Aorta (tissue), 5 donors: ENCODE measurements at regions not wholly inside any gene's neighbourhood (a gene's known extent, or its start where the extent isn't known, plus 50 kb on each side); places are given as distances from the start of the nearest gene placed in this dataset.
"Not testable (repeated sequence)": the region's sequence is repeated elsewhere in the genome, so short reads cannot be mapped to it uniquely, and the experiment has no call there.

Experiments used
- ATAC-seq: fragments of 200-7000 bp; cut with Tn5 transposase; one replicate; pipeline ENCODE4 v1.9.1; 2022; ENCODE audit warnings: moderate library complexity; ENCODE audit not compliant: low FRiP score
- DNase-seq, 2 donors: peaks; one replicate each; pipeline ENCODE4 v3.0.0-alpha.2; 2020
- H3K27ac ChIP-seq, 2 donors: one replicate each; pipeline ENCODE4 v1.5.1; 2013; ENCODE audit warnings: low read length in 2 of 2, mild to moderate bottlenecking in 2 of 2, moderate library complexity in 2 of 2, control low read depth in 1 of 2, inconsistent platforms in 1 of 2, low read depth in 1 of 2
- H3K27me3 ChIP-seq, 2 donors: one replicate each; pipeline ENCODE4 v1.6.1; 2013; ENCODE audit warnings: control low read depth in 1 of 2, low read length in 1 of 2, mild to moderate bottlenecking in 1 of 2, moderate library complexity in 1 of 2; ENCODE audit not compliant: insufficient read depth in 2 of 2, control insufficient read depth in 1 of 2
- H3K36me3 ChIP-seq, 2 donors: one replicate each; pipeline ENCODE4 v1.6.1; 2013; ENCODE audit warnings: control low read depth in 1 of 2, low read length in 1 of 2, mild to moderate bottlenecking in 1 of 2; ENCODE audit not compliant: insufficient read depth in 2 of 2, control insufficient read depth in 1 of 2
- H3K4me1 ChIP-seq, 2 donors: one replicate each; pipeline ENCODE4 v1.6.1; 2013; ENCODE audit warnings: low read length in 2 of 2, control low read depth in 1 of 2, mild to moderate bottlenecking in 1 of 2, moderate library complexity in 1 of 2; ENCODE audit not compliant: insufficient read depth in 2 of 2, control insufficient read depth in 1 of 2
- H3K4me3 ChIP-seq, 2 donors: one replicate each; pipeline ENCODE4 v1.5.1; 2013; ENCODE audit warnings: low read length in 2 of 2, control low read depth in 1 of 2, mild to moderate bottlenecking in 1 of 2
- H3K9me3 ChIP-seq: one replicate; pipeline ENCODE4 v1.6.1; 2013; ENCODE audit warnings: mild to moderate bottlenecking, low read length; ENCODE audit not compliant: control insufficient read depth
- WGBS, 2 donors: extraction: QIAGEN DNeasy Blood & Tissue Kit; methylation state at CpG; one replicate each; pipeline ENCODE4 v1.1.7; 2013; 5-methylcytosine and 5-hydroxymethylcytosine counted together
- intact Hi-C, 2 donors: fragments of 100-400 bp; cut with DNase I; formaldehyde crosslinking; loops; one replicate each; pipeline versions ENCODE4 v1.14.2 to v1.15.0; 2022
- donor health status: healthy with polysubstance abuse.
- donor health status: Bipolar disorder and iron deficiency.
- donor health status: DM: no; HTN: no; CAD: no.
- donor health status: DM: no; HTN: no; CAD: no.
- donor health status: DM: yes; HTN: yes; CAD: no.

DNA sequence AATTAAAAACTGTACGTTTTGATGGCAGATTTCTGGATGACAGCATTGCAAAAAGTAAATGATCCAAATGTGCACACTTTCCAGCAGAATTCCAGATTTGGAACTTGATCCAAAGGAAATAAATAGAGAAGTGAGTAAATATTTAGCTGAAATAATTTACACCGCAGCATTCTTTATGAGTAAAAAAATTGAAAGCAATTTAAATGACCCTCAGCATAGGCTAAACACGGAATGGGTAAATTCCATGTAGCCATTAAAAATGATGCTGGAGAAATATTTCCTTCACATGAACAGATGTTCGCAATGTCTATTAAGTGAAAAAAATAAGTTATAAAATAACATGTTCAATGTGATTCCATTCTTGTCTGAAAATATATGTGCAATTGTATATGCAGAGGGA is 424.8 kb downstream of the HS3ST3B1 start:
- intact Hi-C loops: no loop called here
- H3K27me3 ChIP-seq: no peaks in the 10 kb centered on the region
- no peak for ATAC-seq

DNA sequence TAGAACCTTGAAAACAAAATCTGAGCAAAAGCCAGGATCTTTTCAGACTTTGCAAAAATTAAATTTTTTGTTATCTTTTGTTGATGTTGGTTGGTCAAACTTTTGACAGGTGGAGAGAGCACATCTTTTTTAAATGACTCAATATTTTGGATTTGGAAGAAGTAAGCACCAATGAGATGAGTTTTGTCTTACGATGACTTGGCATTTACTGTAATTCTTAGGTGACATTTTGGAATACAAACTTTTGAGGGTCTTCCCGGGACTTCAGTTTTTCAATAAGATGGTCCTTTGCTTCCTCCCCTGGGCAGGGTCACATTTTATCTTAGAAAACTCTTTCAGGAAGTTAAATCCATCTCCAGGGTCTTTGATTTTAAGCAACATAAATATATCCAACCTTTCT is 423.9 kb downstream of the HS3ST3B1 start:
- H3K36me3 ChIP-seq: no peaks in the 10 kb centered on the region
- H3K4me1 ChIP-seq: no peaks in the 10 kb centered on the region
- H3K4me3 ChIP-seq: no peak overlapping the region
- intact Hi-C loops: no loop called here
- 94 to 98% methylated on average over 2 of the region's 2 CpGs for WGBS, 2 donors
- DNase-seq: no peak
- no peaks in the 10 kb centered on the region for H3K27me3 ChIP-seq
- ATAC-seq: no peak
- no peaks in the 10 kb centered on the region for H3K9me3 ChIP-seq
- no peak overlapping the region for H3K27ac ChIP-seq

More for the DNA sequence above, 424.8 kb downstream of the HS3ST3B1 start:
- H3K4me3 ChIP-seq: no peak overlapping the region
- H3K27ac ChIP-seq: no peak overlapping the region
- H3K9me3 ChIP-seq: no peaks in the 10 kb centered on the region
- H3K36me3 ChIP-seq: no peaks in the 10 kb centered on the region
- no peaks in the 10 kb centered on the region for H3K4me1 ChIP-seq
- WGBS, 2 donors: 48 to 53% methylated on average over 4 of the region's 4 CpGs
- DNase-seq: no peak

DNA sequence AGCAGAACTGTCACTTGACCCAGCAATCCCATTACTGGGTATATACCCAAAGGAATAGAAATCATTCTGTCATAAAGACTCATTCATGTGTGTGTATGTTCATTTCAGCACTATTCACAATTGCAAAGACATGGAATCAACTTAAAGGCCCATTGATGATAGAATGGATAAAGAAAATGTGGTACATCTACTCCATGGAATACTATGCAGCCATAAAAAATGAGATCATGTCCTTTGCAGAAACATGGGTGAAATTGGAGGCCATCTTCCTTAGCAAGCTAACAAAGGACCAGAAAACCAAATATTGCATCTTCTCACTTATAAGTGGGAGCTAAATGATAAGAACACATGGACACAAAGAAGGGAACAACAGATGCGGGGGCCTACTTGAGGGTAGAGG is 422.5 kb downstream of the HS3ST3B1 start:
- DNase-seq, H3K4me1 ChIP-seq, H3K27me3 ChIP-seq, H3K9me3 ChIP-seq, H3K27ac ChIP-seq, H3K4me3 ChIP-seq, intact Hi-C loops, H3K36me3 ChIP-seq, ATAC-seq: not testable (repeated sequence)
- 94 to 100% methylated on average over 1 of the region's 1 CpG for WGBS, 2 donors

DNA sequence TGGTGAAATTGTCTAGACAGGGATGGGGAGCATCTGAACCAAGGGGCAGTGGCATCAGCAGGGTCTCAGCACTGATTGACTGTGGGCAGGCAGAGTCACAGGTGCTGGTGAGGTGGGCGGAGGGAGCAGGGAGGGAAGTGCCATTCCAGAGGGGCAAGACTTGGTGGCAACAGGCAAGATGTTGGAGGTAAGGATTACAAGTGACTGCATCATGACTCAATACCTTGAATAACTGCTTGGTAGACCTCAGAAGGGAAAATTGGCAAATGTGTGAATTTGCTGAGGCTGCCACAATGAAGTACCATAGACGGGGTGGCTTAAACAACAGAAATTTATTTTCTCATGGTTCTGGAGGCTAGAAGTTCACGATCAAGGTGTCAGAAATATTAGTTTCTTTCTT is 419.1 kb downstream of the HS3ST3B1 start:
- no peaks in the 10 kb centered on the region for H3K4me1 ChIP-seq
- H3K27ac ChIP-seq: no peak overlapping the region
- H3K4me3 ChIP-seq: no peak overlapping the region
- H3K9me3 ChIP-seq: no peaks in the 10 kb centered on the region
- no peaks in the 10 kb centered on the region for H3K27me3 ChIP-seq
- 87% methylated on average over 3 of the region's 3 CpGs for WGBS, 2 donors
- no peaks in the 10 kb centered on the region for H3K36me3 ChIP-seq
- intact Hi-C loops: no loop called here
- ATAC-seq (no peak), DNase-seq (no peak)

DNA sequence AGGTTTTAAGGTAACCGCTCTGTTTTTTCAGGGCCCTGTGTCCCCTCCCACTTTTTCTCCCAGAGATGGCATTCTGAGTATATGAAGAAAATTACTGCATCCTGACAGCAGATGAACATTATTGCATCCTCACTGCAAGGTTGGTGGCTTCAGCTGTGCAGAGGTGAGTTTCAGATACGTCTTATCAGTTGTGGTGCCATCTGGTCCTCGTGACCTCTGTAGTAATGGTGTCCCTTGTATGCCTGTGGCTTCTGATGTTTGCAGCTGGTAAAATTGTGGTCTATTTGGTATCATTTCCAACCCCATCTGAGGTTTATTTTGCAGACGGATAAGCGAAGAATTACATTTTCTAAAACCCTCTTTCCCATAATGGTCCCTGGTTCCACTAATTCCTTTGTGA is 417.0 kb downstream of the HS3ST3B1 start:
- Histone ChIP-seq H3K27ac (no peak overlapping the region), H3K27me3 (no peaks in the 10 kb centered on the region), H3K4me3 (no peak overlapping the region), H3K36me3 (no peaks in the 10 kb centered on the region), H3K9me3 (no peaks in the 10 kb centered on the region), H3K4me1 (no peaks in the 10 kb centered on the region)
- ATAC-seq (no peak), DNase-seq (no peak)
- WGBS, 2 donors: 69 to 87% methylated on average over 5 of the region's 5 CpGs
- intact Hi-C loops: no loop called here

DNA sequence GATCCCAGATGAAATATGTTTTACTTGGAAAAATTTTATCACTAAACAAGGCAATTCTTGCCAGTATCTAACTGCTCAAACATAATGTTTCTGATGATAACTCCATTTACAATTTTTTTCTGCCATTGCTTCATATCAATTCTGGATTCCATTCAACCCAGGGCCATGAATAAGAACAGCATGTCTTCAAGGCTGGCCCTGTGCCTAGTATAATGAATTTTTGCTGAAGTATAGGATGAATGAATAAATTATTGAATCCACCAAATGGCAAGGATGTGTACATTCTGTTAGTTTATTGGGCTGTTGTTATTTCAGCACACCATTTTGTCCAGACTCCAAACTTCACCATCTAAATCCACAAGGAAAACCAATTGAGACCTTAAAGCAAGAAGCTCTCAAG is 414.7 kb downstream of the HS3ST3B1 start:
- no peaks in the 10 kb centered on the region for H3K36me3 ChIP-seq
- DNase-seq (no peak), ATAC-seq (no peak)
- intact Hi-C loops: no loop called here
- no peaks in the 10 kb centered on the region for H3K9me3 ChIP-seq
- no peaks in the 10 kb centered on the region for H3K27me3 ChIP-seq
- no peak overlapping the region for H3K27ac ChIP-seq
- H3K4me1 ChIP-seq: no peaks in the 10 kb centered on the region
- no peak overlapping the region for H3K4me3 ChIP-seq

DNA sequence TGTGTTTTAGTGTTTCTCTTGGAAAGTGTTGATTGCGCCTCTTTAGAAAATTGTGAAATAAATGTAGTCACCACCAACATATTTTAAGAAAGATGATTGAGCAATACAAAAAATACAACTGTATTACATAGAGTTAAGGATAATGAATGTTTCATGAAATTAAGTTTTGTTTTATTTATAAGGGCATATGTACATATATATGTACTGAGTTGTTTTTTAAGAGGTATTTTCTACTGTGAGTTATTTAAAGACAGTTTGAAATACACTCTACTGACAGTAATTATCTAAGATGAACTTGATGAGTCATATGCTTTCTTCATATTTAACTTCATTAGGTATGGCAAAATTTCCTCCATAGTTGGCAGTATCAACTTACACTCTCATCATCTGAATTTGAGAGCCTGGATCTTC is 411.7 kb downstream of the HS3ST3B1 start:
- H3K4me1 ChIP-seq: no peaks in the 10 kb centered on the region
- 93 to 96% methylated on average over 1 of the region's 1 CpG for WGBS, 2 donors
- H3K4me3 ChIP-seq: no peak overlapping the region
- H3K27me3 ChIP-seq: no peaks in the 10 kb centered on the region
- no peak for ATAC-seq
- H3K27ac ChIP-seq: no peak overlapping the region
- DNase-seq: no peak
- H3K9me3 ChIP-seq: no peaks in the 10 kb centered on the region
- H3K36me3 ChIP-seq: no peaks in the 10 kb centered on the region
- intact Hi-C loops: no loop called here

DNA sequence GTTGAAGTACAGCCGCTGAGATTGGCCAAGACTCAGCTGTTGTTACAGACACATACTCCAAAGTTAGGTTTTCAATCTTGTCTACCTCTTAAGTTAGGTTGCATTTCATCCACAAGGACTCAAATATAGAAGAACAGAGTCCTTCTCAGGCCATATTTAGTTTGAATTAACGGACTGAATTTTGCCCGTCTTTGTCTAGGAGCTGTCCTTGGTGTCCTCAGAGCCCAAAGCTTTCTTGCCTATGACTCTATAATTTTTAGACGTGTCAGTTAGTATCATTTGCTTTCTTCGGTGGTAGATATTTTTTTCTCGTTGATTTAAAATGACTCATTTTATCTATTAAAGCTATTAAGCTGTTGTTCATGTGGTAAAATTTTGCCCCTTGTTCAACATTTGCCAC is 403.2 kb downstream of the HS3ST3B1 start:
- DNase-seq (no peak), ATAC-seq (no peak)
- Histone ChIP-seq H3K4me1 (no peaks in the 10 kb centered on the region), H3K27ac (no peak overlapping the region), H3K4me3 (no peak overlapping the region), H3K27me3 (no peaks in the 10 kb centered on the region), H3K9me3 (no peaks in the 10 kb centered on the region), H3K36me3 (no peaks in the 10 kb centered on the region)
- intact Hi-C loops: no loop called here
- WGBS, 2 donors: 77% methylated on average over 6 of the region's 6 CpGs

DNA sequence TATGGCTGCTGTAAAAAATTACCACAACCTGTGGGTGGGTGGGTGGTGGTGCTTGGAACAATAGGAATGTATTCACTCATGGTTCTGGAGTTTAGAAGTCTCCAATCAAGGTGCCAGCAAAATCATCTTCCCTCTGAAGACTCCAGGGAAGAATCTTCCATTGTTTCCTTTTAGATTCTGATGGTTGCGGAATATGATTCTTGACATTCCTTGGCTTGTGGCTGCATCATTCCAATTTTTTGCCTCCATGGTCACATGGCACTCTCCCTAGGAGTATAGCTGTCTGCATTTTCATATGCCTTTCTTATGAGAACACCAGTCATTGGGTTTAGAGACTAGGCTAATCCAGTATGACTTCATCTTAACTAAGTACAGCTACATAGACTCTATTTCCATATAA is 401.0 kb downstream of the HS3ST3B1 start:
- ATAC-seq: no peak

More for the DNA sequence above, 401.0 kb downstream of the HS3ST3B1 start:
- H3K36me3 ChIP-seq: no peaks in the 10 kb centered on the region
- intact Hi-C loops: no loop called here
- H3K27ac ChIP-seq: no peak overlapping the region
- WGBS, 2 donors: 95 to 97% methylated on average over 1 of the region's 1 CpG
- DNase-seq: no peak
- H3K4me3 ChIP-seq: no peak overlapping the region
- H3K9me3 ChIP-seq: no peaks in the 10 kb centered on the region
- H3K27me3 ChIP-seq: no peaks in the 10 kb centered on the region
- H3K4me1 ChIP-seq: no peaks in the 10 kb centered on the region
